Activated T-helper 1 cell treated with anti-CD3 and anti-CD28 coated beads, Interleukin-12 subunit alpha, Interleukin-12 subunit beta, Interleukin-2, Interleukin-4 antibody, amounts not matched to agents 30 ng/mL and 10 ng/mL and 1 ng/mL, durations not matched to agents 14 hours and 24 hours and 36 hours (primary cell): ENCODE measurements at regions not wholly inside any gene's neighbourhood (a gene's known extent, or its start where the extent isn't known, plus 50 kb on each side); places are given as distances from the start of the nearest gene placed in this dataset.

ENCODE experiments used
- DNase-seq: peaks from one replicate; pipeline ENCODE4 v3.0.0; 2021; ENCODE audit warnings: low spot score
- H3K27ac Mint-ChIP-seq: one replicate; pipeline ENCODE4 v1.8.0; 2021; ENCODE audit warnings: mild to moderate bottlenecking, mixed read lengths
- H3K27me3 Mint-ChIP-seq: one replicate; pipeline ENCODE4 v1.8.0; 2022; ENCODE audit warnings: mild to moderate bottlenecking, moderate library complexity, mixed read lengths; ENCODE audit not compliant: insufficient read depth
- H3K36me3 Mint-ChIP-seq: one replicate; pipeline ENCODE4 v1.8.0; 2021; ENCODE audit warnings: low read depth, mixed read lengths
- H3K4me1 Mint-ChIP-seq: one replicate; pipeline ENCODE4 v1.8.0; 2021; ENCODE audit warnings: low read depth, mixed read lengths
- H3K4me3 Mint-ChIP-seq: one replicate; pipeline ENCODE4 v1.8.0; 2021; ENCODE audit warnings: mild to moderate bottlenecking, moderate library complexity, mixed read lengths
- H3K9me3 Mint-ChIP-seq: one replicate; pipeline ENCODE4 v1.8.0; 2021; ENCODE audit warnings: mixed read lengths
- intact Hi-C: fragments of 100-400 bp; cut with micrococcal nuclease; formaldehyde crosslinking; loops from one replicate; pipeline ENCODE4 v1.15.1; 2024

DNA sequence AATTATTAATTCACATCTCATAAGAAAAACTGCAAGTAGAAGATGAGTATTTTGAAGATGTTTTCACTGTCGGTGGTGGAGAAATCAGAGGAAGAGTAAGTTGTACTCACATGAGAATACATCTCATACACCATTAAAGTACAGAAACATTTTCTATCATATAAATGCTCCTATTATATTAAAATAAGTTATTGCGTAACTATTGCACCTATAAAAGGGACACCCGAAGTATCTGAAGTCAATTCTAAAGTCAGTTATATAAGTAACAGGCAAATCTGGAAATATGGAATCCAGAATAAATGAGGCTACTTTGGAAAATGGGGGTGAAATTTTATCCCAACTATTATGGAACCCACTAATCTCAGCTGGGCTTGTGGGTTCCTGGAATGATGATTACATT lies 103.3 kb downstream of the FAM76B start:
- Mint-ChIP-seq H3K27me3 (no peaks in the 10 kb centered on the region), H3K9me3 (no peaks in the 10 kb centered on the region), H3K4me1 (peaks cover 51% of the 10 kb centered on the region), H3K36me3 (peaks cover 10% of the 10 kb centered on the region), H3K27ac (no peak overlapping the region), H3K4me3 (no peak overlapping the region)
- no peak for DNase-seq
- intact Hi-C loops = no loop called here

DNA sequence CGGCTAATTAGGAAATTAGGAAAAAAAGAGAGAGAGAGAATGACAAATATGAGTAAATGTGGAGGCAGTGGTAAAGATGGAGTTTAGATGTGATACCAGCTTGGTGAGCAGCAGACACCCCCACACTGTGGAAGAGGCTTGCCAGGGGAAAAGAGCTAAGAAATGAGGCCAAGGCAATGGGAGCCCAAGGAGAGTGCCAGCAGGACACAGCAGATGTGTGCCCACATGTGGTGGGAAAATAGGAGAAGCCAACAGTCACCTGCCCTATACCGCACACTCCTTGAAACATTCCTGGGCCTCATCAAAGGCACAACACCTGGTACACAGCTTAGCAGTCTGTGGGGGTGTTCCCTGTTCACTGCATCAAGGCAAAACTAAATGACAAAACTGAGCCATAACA lies 104.9 kb downstream of the FAM76B start:
- no peaks in the 10 kb centered on the region for H3K27me3 Mint-ChIP-seq
- peak overlapping the region; percentile 93 for H3K27ac Mint-ChIP-seq
- peak overlapping the region; percentile 45 for H3K4me3 Mint-ChIP-seq
- H3K4me1 Mint-ChIP-seq = peaks cover 66% of the 10 kb centered on the region
- H3K9me3 Mint-ChIP-seq = no peaks in the 10 kb centered on the region
- intact Hi-C loops = loop anchor here (5.0 kb wide), 1 partner anchor 337 kb away; no protein-coding TSS in a partner anchor
- peaks cover 10% of the 10 kb centered on the region for H3K36me3 Mint-ChIP-seq
- no peak for DNase-seq

DNA sequence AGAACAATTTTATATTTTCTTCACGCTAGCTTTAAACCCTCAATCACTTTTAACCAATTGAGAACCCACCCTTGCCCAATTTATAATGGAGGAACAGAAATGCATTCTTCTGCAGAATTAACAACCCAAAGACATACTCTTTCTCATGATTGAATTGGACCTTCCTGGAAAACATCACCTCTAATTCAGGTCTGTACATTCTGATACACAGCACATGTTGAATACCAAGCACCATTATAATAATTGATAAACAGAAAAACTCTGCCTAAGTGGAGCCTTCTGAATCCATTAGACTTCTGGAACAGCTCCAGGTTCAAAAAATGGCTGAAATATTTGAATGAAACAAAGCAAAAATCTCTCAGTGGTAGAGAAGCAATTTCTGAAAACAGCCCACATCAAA lies 105.4 kb downstream of the FAM76B start:
- peaks cover 10% of the 10 kb centered on the region for H3K36me3 Mint-ChIP-seq
- H3K9me3 Mint-ChIP-seq = no peaks in the 10 kb centered on the region
- no peak for DNase-seq
- peak overlapping the region; percentile 45 for H3K4me3 Mint-ChIP-seq
- intact Hi-C loops = loop anchor here (5.0 kb wide), 1 partner anchor 337 kb away; no protein-coding TSS in a partner anchor
- H3K27ac Mint-ChIP-seq = peak overlapping the region; percentile 93
- H3K4me1 Mint-ChIP-seq = peaks cover 71% of the 10 kb centered on the region
- H3K27me3 Mint-ChIP-seq = no peaks in the 10 kb centered on the region

DNA sequence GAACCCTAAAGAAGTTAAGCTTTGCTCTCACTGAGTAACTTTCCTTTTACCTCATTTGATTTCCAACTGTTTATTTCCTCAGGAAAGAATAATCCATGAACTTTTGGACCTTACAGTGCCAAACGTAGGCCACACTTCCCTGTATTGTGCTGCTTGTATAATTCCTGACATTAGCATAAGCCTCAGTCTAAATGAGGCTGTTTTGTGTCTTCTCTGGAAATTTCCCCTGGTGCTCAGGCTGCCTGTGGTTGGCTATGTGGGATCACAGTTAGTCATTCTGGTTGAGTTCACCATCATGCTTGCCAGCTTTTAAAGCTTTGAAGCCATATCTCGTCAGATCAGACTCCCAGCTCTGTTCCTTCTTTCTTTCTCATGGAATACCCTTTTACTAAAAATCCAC lies 107.0 kb downstream of the FAM76B start:
- H3K27ac Mint-ChIP-seq = peak overlapping the region; percentile 84
- no peaks in the 10 kb centered on the region for H3K27me3 Mint-ChIP-seq
- H3K4me3 Mint-ChIP-seq = peak overlapping the region; percentile 61
- peaks cover 4% of the 10 kb centered on the region for H3K9me3 Mint-ChIP-seq
- intact Hi-C loops = loop anchor here (1.0 to 5.0 kb wide), 5 partner anchors 8 to 335 kb away; no protein-coding TSS in a partner anchor
- peak; percentile 37 for DNase-seq
- peaks cover 14% of the 10 kb centered on the region for H3K36me3 Mint-ChIP-seq
- peaks cover 79% of the 10 kb centered on the region for H3K4me1 Mint-ChIP-seq

DNA sequence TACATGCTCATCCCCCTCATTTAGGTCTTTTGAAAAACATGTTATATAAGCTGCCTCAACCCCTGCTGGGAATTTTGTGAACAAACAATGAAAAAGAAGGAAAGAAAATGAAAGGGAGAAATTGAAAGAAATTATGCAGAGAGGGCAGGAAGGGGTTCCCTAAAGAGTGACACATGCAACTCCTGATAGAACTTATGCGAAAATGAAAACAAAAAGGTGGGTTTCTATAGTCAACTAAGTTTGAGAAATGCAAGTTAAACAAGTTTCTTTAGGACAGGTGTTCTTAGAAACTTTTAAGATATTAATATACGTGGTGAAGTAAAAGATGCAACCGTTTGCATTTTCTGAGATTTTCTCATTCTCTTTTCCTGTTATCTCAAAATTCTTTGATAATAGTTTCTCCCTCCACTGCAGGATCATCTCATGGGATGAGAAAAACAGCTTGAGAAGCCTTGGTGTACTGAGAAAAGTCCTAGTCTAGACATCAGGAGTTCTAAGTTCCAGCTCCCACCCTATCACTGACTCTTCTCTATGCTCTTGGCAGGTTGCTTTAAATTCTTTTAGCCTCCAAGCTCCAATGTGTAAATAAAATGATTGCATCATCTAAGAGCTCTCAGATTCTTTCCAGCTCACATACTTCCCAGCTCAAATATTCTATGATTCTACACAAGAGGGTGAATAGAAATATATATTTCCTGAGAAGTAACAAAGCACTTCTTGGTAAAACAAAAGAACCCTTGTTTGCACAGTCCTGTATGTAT lies 109.2 kb downstream of the FAM76B start:
- Mint-ChIP-seq H3K4me3 (no peak overlapping the region), H3K27me3 (no peaks in the 10 kb centered on the region), H3K36me3 (peaks cover 22% of the 10 kb centered on the region), H3K4me1 (peaks cover 90% of the 10 kb centered on the region), H3K27ac (peak overlapping the region; percentile 56), H3K9me3 (peaks cover 15% of the 10 kb centered on the region)
- DNase-seq = no peak
- intact Hi-C loops = loop anchor here (1.0 to 5.0 kb wide), 2 partner anchors 8 to 333 kb away; no protein-coding TSS in a partner anchor

DNA sequence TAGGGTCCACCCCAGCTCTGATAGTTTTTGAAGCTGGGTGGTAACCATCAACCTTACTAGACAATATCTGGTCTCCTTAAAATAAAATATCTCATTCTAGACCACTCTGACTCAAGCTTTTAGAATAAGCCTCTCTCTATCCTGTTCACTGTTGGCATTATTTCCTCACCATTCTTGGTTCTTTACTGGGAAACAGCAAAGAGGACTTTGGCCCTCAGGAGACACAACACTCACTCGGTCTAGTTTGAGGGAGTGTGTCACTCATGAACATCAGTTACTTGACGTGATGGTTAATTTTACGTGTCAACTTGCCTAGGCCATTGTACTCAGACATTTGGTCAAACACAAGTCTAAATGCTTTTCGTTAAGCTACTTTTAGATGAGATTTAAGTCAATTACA lies 110.6 kb downstream of the FAM76B start:
- no peaks in the 10 kb centered on the region for H3K27me3 Mint-ChIP-seq
- intact Hi-C loops = no loop called here
- H3K27ac Mint-ChIP-seq = no peak overlapping the region
- H3K4me1 Mint-ChIP-seq = peaks cover 89% of the 10 kb centered on the region
- peaks cover 15% of the 10 kb centered on the region for H3K9me3 Mint-ChIP-seq
- no peak for DNase-seq
- H3K36me3 Mint-ChIP-seq = peaks cover 22% of the 10 kb centered on the region
- H3K4me3 Mint-ChIP-seq = no peak overlapping the region

DNA sequence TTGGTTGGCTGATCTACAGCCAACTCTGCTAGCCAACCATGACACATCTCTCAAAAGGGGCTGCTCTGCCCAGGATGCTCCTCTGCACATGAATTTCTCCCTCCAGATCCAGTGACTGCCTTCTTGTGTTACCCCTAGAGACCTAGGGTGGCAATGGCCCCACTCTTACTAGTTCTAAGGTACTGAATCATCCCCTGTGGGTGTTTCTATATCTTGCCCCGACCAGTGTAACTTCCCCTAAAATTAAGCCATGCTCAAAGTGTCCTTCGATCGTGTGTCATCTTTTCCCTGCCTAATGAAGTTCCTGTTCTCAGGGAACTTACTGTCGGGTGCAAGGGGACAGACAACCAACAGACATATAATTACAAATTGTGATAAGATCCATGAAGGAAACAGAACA lies 113.3 kb downstream of the FAM76B start:
- Mint-ChIP-seq H3K4me1 (peaks cover 62% of the 10 kb centered on the region), H3K4me3 (no peak overlapping the region), H3K9me3 (peaks cover 15% of the 10 kb centered on the region), H3K36me3 (peaks cover 18% of the 10 kb centered on the region), H3K27me3 (no peaks in the 10 kb centered on the region), H3K27ac (peak overlapping the region; percentile 14)
- intact Hi-C loops = no loop called here
- no peak for DNase-seq

DNA sequence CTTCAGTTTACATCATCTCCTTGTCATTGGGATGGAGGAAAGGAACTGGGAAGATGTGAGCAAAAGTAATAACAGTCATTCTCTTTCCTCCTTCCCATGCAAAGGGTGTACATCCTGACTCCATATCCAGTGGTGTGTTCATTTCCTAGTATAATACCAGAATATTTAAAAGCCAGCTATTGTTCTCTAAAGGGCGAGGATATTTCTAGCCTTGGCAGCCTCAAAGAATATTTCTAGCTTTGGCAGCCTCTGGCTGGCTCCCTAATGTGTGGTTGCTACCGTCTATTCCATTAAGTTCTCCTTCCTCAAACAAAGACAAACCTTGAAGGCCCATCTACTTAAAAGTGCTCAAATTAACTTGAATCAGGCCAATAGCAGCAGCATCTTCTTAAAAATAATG lies 114.0 kb downstream of the FAM76B start:
- peak overlapping the region; percentile 79 for H3K27ac Mint-ChIP-seq
- intact Hi-C loops = loop anchor here (1.0 kb wide), 4 partner anchors 13 to 119 kb away; no protein-coding TSS in a partner anchor

DNA sequence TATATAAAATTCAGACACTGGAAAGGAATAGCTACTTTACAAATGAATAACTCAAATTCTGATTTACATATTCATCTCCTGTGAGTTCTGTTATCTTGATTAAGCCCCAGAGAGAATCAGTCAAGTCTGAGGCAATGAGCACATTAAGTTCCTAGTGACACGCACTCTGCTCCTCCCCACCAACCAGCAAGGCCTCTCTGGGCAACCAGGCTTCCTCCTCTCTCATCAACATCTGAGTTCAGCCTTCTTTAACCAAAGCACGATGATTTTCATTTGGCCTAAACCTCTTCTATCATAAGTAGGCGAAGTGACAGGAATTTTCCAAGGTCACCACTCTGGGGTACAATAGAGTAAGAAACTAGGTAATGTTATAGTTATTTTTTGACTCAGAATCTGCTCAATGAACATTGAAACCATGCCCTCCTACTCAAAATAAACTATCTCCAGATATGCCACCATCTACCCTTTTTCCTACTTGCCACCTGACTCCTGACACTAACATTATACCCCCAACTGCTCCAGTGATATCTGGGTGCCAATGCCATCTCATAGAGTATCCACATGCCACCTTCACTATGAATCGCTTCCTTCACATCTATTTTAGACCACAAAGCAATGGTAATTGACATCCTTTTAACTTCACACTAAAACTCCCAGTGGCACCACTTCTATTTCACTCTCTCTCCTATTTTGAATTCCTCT lies 114.8 kb downstream of the FAM76B start:
- H3K9me3 Mint-ChIP-seq = peaks cover 15% of the 10 kb centered on the region
- DNase-seq = no peak
- peak overlapping the region; percentile 79 for H3K27ac Mint-ChIP-seq
- peaks cover 18% of the 10 kb centered on the region for H3K36me3 Mint-ChIP-seq
- no peak overlapping the region for H3K4me3 Mint-ChIP-seq
- intact Hi-C loops = loop anchor here (1.0 kb wide), 5 partner anchors 7 to 119 kb away; no protein-coding TSS in a partner anchor
- H3K27me3 Mint-ChIP-seq = no peaks in the 10 kb centered on the region
- peaks cover 47% of the 10 kb centered on the region for H3K4me1 Mint-ChIP-seq

More for the DNA sequence above, 114.0 kb downstream of the FAM76B start:
- peaks cover 55% of the 10 kb centered on the region for H3K4me1 Mint-ChIP-seq
- no peak for DNase-seq
- H3K9me3 Mint-ChIP-seq = peaks cover 15% of the 10 kb centered on the region
- no peaks in the 10 kb centered on the region for H3K27me3 Mint-ChIP-seq
- H3K4me3 Mint-ChIP-seq = no peak overlapping the region
- H3K36me3 Mint-ChIP-seq = peaks cover 18% of the 10 kb centered on the region

DNA sequence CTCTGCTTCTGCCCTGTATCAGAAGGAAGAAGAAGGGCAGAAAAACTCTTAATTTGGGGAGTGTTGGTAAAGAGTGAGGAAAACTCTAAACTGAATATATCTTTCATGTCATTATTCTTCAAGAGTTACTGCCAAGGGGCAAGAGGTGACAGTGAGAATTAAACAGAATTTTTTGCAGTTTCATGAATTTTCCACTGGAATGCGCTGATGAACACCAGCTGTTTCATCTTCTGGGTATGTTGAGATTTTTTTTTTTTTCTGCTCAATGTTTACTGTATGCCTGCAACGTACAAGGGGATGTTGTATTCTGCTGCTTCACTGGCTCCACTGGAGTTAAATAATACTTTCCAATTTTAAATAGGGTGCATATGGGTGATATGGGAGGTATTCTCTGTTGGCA lies 117.8 kb downstream of the FAM76B start:
- intact Hi-C loops = loop anchor here (1.0 kb wide), 1 partner anchor 10 kb away; no protein-coding TSS in a partner anchor
- Mint-ChIP-seq H3K4me3 (no peak overlapping the region), H3K36me3 (peaks cover 10% of the 10 kb centered on the region), H3K9me3 (peaks cover 20% of the 10 kb centered on the region), H3K4me1 (peaks cover 27% of the 10 kb centered on the region), H3K27ac (no peak overlapping the region), H3K27me3 (no peaks in the 10 kb centered on the region)
- no peak for DNase-seq

DNA sequence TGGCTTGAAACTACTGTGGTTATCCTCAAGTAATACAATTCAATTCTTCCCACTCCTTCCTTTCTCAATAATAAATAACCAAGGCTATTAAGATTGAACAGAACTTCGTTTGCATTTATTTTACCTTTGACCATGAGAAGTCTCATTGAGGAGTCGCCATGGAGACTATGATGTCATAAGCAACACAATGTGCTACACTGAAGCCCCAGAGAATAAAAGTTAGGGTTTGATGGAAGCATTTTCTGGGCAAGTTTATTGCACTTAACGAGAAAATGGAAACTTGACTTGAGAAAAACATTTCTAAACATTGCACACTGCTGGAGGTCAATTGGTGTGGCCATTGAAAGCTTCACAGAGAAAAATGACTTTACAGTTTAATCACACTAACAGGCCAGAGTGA lies 121.5 kb downstream of the FAM76B start:
- intact Hi-C loops = no loop called here
- Mint-ChIP-seq H3K27ac (no peak overlapping the region), H3K4me3 (no peak overlapping the region), H3K36me3 (peaks cover 2% of the 10 kb centered on the region), H3K27me3 (no peaks in the 10 kb centered on the region), H3K4me1 (no peaks in the 10 kb centered on the region), H3K9me3 (peaks cover 40% of the 10 kb centered on the region)
- DNase-seq = no peak

DNA sequence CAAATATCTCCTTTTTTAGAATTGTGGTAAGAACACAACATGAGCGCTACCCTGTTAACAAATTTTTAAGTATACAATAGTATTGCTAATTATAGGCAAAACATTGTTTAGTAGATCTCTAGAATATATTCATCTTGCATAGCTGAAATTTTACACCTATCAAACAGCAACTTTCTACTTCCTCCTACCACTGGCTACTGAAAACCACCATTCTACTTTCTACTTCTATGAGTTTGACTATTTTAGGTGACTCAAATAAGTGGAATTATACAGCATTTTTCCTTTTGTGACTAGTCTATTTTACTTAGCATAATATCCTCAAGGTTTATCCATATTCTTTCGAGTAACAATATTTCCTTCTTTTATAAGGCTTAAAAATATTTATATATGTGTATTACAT lies 128.4 kb downstream of the FAM76B start:
- Mint-ChIP-seq H3K27me3 (no peaks in the 10 kb centered on the region), H3K27ac (no peak overlapping the region), H3K4me3 (no peak overlapping the region), H3K36me3 (peaks cover 8% of the 10 kb centered on the region), H3K9me3 (peaks cover 39% of the 10 kb centered on the region), H3K4me1 (peaks cover 27% of the 10 kb centered on the region)
- DNase-seq = no peak
- intact Hi-C loops = loop anchor here (1.0 to 2.0 kb wide), 5 partner anchors 11 to 105 kb away; no protein-coding TSS in a partner anchor

DNA sequence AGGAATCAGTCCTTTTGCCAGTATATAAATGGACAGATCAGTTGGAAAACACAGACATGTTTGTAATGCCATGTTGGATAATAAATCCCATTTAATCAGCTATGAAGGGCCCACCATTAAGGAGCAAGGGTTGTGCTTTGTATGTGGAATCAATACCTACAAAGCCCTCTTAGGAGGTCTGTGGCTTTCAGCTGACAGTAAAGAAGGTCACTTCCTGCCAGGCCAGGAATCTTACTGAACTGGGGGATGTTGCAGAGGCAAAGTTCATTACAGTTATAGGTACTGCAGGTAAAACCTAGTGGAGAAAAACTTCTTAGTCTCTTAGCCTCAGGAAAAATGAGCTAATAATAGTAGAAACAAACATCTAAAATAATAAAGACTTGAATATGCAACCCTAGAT lies 129.5 kb downstream of the FAM76B start:
- Mint-ChIP-seq H3K9me3 (peaks cover 29% of the 10 kb centered on the region), H3K27me3 (no peaks in the 10 kb centered on the region), H3K36me3 (peaks cover 8% of the 10 kb centered on the region), H3K4me3 (no peak overlapping the region), H3K27ac (no peak overlapping the region), H3K4me1 (peaks cover 27% of the 10 kb centered on the region)
- intact Hi-C loops = loop anchor here (2.0 kb wide), 2 partner anchors 19 to 29 kb away; no protein-coding TSS in a partner anchor
- no peak for DNase-seq
